Nephron (organoid): ENCODE measurements at regions not wholly inside any gene's neighbourhood (a gene's known extent, or its start where the extent isn't known, plus 50 kb on each side); places are given as distances from the start of the nearest gene placed in this dataset.

Experiments used
- H3K27ac Mint-ChIP-seq, 3 experiments: 2 replicates each; pipeline ENCODE4 v1.8.0; 2020; ENCODE audit warnings: mixed read lengths in 3 of 3, mild to moderate bottlenecking in 2 of 3, moderate library complexity in 1 of 3
- H3K27me3 Mint-ChIP-seq: 2 replicates; pipeline ENCODE4 v1.8.0; 2021; ENCODE audit warnings: low read depth, mild to moderate bottlenecking, moderate library complexity, mixed read lengths
- H3K36me3 Mint-ChIP-seq: 2 replicates; pipeline ENCODE4 v1.8.0; 2020; ENCODE audit warnings: low read depth, mixed read lengths
- H3K4me1 Mint-ChIP-seq: 2 replicates; pipeline ENCODE4 v1.8.0; 2020; ENCODE audit warnings: mixed read lengths
- H3K4me3 Mint-ChIP-seq, 3 experiments: 2 replicates each; pipeline ENCODE4 v1.8.0; 2020; ENCODE audit warnings: mild to moderate bottlenecking in 3 of 3, mixed read lengths in 3 of 3, moderate library complexity in 2 of 3
- H3K9me3 Mint-ChIP-seq: 2 replicates; pipeline ENCODE4 v1.8.0; 2020; ENCODE audit warnings: mixed read lengths
- CTCF ChIP-seq, 3 experiments: fragments of 200-600 bp; sonication (generic); IDR thresholded peaks; one replicate each; pipeline ENCODE4 v1.5.0; 2021; ENCODE audit warnings: antibody characterized with exemption in 3 of 3; ENCODE audit not compliant: unreplicated experiment in 3 of 3

- Mint-ChIP-seq H3K27ac (no peak overlapping the region), H3K9me3 (no peaks in the 10 kb centered on the region), H3K4me1 (peaks cover 69% of the 10 kb centered on the region), H3K36me3 (no peaks in the 10 kb centered on the region), H3K4me3 (peak overlapping the region; percentile 81 to 86 (median 82)), H3K27me3 (peaks cover 100% of the 10 kb centered on the region)
- peak in 2 of 3 experiments; percentile 28 for TF ChIP-seq CTCF (IDR thresholded peaks at IDR 0.05; ENCODE audit: unreplicated experiment in 3 of 3)
Observed at GRCh38 chr11:43579171-43579918, 101.2 kb upstream of the HSD17B12 start.

GRCh38 chr11:43579919-43580276 lies 100.6 kb upstream of the HSD17B12 start:
- H3K27ac Mint-ChIP-seq, result no peak overlapping the region
- H3K4me3 Mint-ChIP-seq, result peak overlapping the region; percentile 81 to 86 (median 82)
- no peak for TF ChIP-seq CTCF (IDR thresholded peaks at IDR 0.05; ENCODE audit: unreplicated experiment in 3 of 3)
- H3K4me1 Mint-ChIP-seq, result peaks cover 64% of the 10 kb centered on the region
- H3K9me3 Mint-ChIP-seq, result no peaks in the 10 kb centered on the region
- H3K36me3 Mint-ChIP-seq, result no peaks in the 10 kb centered on the region
- peaks cover 100% of the 10 kb centered on the region for H3K27me3 Mint-ChIP-seq

GRCh38 chr11:43580735-43581369 lies 99.7 kb upstream of the HSD17B12 start:
- Mint-ChIP-seq H3K27me3 (peaks cover 100% of the 10 kb centered on the region), H3K4me1 (peaks cover 55% of the 10 kb centered on the region)

GRCh38 chr11:43581370-43582023 lies 99.0 kb upstream of the HSD17B12 start:
- H3K36me3 Mint-ChIP-seq, result no peaks in the 10 kb centered on the region
- H3K27ac Mint-ChIP-seq, result no peak overlapping the region
- H3K9me3 Mint-ChIP-seq, result no peaks in the 10 kb centered on the region
- H3K4me1 Mint-ChIP-seq, result peaks cover 55% of the 10 kb centered on the region
- TF ChIP-seq CTCF (IDR thresholded peaks at IDR 0.05; ENCODE audit: unreplicated experiment in 3 of 3), result no peak
- peak overlapping the region; percentile 81 to 86 (median 82) for H3K4me3 Mint-ChIP-seq
- H3K27me3 Mint-ChIP-seq, result peaks cover 100% of the 10 kb centered on the region

More at GRCh38 chr11:43580735-43581369, 99.7 kb upstream of the HSD17B12 start:
- peak overlapping the region; percentile 81 to 86 (median 82) for H3K4me3 Mint-ChIP-seq
- no peaks in the 10 kb centered on the region for H3K36me3 Mint-ChIP-seq
- H3K27ac Mint-ChIP-seq, result no peak overlapping the region
- no peaks in the 10 kb centered on the region for H3K9me3 Mint-ChIP-seq
- TF ChIP-seq CTCF (IDR thresholded peaks at IDR 0.05; ENCODE audit: unreplicated experiment in 3 of 3), result no peak

GRCh38 chr11:43582024-43582862 lies 98.3 kb upstream of the HSD17B12 start:
- no peaks in the 10 kb centered on the region for H3K36me3 Mint-ChIP-seq
- H3K27ac Mint-ChIP-seq, result no peak overlapping the region
- no peaks in the 10 kb centered on the region for H3K9me3 Mint-ChIP-seq
- peaks cover 53% of the 10 kb centered on the region for H3K4me1 Mint-ChIP-seq
- H3K27me3 Mint-ChIP-seq, result peaks cover 100% of the 10 kb centered on the region
- no peak for TF ChIP-seq CTCF (IDR thresholded peaks at IDR 0.05; ENCODE audit: unreplicated experiment in 3 of 3)
- peak overlapping the region; percentile 51 to 86 (median 66) for H3K4me3 Mint-ChIP-seq
